HL-60 (cell line): ENCODE measurements at regions not wholly inside any gene's neighbourhood (a gene's known extent, or its start where the extent isn't known, plus 50 kb on each side); places are given as distances from the start of the nearest gene placed in this dataset.

Experiments used
- DNase-seq, 2 experiments: peaks; one replicate each; pipeline ENCODE4 v3.0.0-alpha.2; 2010 to 2020; ENCODE audit warnings: low read depth in 1 of 2, low spot score in 1 of 2
- H3K27ac ChIP-seq: fragments of 250-450 bp; sonication (Bioruptor Pico); replicated peaks from 2 replicates; pipeline ENCODE4 v1.5.1; 2020; ENCODE audit warnings: mild to moderate bottlenecking, moderate library complexity
- H3K27me3 ChIP-seq: fragments of 250-450 bp; sonication (Bioruptor Pico); 2 replicates; pipeline ENCODE4 v1.5.1; 2021; ENCODE audit warnings: mild to moderate bottlenecking, moderate library complexity; ENCODE audit not compliant: insufficient read depth, poor library complexity, severe bottlenecking
- H3K4me3 ChIP-seq: replicated peaks from 2 replicates; pipeline ENCODE4 v1.5.1; 2011; ENCODE audit warnings: mild to moderate bottlenecking, control low read depth, low read length; ENCODE audit not compliant: insufficient read depth
- GABPA ChIP-seq: IDR thresholded peaks from 2 replicates; pipeline ENCODE4 v1.6.1; 2012; ENCODE audit warnings: low read depth
- POLR2AphosphoS5 ChIP-seq: IDR thresholded peaks from 2 replicates; pipeline ENCODE4 v1.6.1; 2012; ENCODE audit warnings: low read depth
- REST ChIP-seq: IDR thresholded peaks from 2 replicates; pipeline ENCODE4 v1.6.1; 2012; ENCODE audit warnings: low read depth; ENCODE audit not compliant: insufficient replicate concordance
- SPI1 ChIP-seq: IDR thresholded peaks from 2 replicates; pipeline ENCODE4 v1.6.1; 2012; ENCODE audit warnings: low read depth, mild to moderate bottlenecking, borderline replicate concordance
- TF ChIP-seq, protein P1 (sequence below): IDR thresholded peaks from one replicate; pipeline ENCODE4 v1.5.1; 2011; ENCODE audit warnings: low read length, control low read depth, inconsistent platforms; ENCODE audit not compliant: insufficient read depth

DNA sequence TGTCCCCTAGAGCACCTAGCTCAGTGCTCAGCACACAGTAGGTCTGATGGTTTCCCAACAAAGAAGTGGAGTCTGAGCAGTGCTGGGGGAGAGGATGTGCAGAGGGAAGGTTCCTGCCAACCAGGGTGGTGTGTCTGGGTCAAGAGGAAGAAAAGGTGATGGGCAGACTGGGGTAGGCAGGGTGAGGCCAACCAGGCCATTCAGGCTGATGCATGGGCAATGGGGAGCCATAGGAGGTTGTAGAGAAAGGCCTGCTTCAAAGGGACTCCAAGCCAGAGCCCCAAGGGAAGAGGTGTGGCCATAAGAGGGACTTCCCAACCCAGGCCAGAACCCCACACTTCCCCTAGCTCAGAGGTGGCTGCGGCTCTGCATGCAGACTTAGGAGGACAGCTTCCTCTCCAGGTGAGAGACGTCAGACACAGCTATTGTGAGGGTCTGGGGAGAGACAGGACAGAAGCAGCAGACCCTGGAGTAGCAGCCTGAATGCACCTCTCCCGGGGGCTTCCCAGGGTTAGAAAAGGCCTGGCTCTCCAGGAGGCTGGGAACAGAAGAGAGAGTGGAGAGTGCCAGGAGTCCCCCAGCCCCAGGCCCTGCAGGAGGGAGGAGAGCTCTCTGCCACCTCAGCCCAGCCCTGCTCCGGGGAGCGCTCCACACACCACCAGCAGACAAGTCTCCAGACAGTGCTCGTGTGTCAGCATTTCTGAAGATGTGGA lies 87.4 kb upstream of the ZMIZ1 start:
- TF ChIP-seq POLR2AphosphoS5 (no peak), REST (no peak), GABPA (no peak), SPI1 (no peak)
- TF ChIP-seq, protein P1, sequence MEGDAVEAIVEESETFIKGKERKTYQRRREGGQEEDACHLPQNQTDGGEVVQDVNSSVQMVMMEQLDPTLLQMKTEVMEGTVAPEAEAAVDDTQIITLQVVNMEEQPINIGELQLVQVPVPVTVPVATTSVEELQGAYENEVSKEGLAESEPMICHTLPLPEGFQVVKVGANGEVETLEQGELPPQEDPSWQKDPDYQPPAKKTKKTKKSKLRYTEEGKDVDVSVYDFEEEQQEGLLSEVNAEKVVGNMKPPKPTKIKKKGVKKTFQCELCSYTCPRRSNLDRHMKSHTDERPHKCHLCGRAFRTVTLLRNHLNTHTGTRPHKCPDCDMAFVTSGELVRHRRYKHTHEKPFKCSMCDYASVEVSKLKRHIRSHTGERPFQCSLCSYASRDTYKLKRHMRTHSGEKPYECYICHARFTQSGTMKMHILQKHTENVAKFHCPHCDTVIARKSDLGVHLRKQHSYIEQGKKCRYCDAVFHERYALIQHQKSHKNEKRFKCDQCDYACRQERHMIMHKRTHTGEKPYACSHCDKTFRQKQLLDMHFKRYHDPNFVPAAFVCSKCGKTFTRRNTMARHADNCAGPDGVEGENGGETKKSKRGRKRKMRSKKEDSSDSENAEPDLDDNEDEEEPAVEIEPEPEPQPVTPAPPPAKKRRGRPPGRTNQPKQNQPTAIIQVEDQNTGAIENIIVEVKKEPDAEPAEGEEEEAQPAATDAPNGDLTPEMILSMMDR: no peak
- DNase-seq: peak in 1 of 2 experiments; percentile 29
- Histone ChIP-seq H3K27me3 (no peaks in the 10 kb centered on the region), H3K4me3 (no peak overlapping the region), H3K27ac (no peak overlapping the region)

DNA sequence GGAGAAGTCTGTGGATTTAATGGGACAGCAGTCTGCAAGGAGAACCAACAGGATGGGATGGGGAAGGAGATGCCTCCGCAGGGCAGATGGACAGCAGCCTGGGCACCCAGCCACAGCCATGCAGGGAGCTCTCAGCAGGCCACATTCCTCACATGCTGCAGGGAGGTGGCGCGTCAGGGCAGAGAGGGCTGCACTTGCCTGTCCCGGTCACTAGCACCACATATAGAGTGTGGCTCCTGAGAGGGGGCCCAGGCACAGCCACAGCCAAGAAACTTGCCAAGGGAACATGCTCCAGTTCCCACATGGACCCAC lies 86.8 kb upstream of the ZMIZ1 start:
- H3K27me3 ChIP-seq: no peaks in the 10 kb centered on the region
- H3K27ac ChIP-seq: no peak overlapping the region
- no peak for DNase-seq
- no peak overlapping the region for H3K4me3 ChIP-seq
- TF ChIP-seq GABPA: no peak

GRCh38 chr10:78982726-78983125 lies 86.0 kb upstream of the ZMIZ1 start:
- no peak for DNase-seq
- TF ChIP-seq, protein P1: no peak
- TF ChIP-seq REST: no peak
- no peak for TF ChIP-seq GABPA
- TF ChIP-seq POLR2AphosphoS5: no peak
- no peak for TF ChIP-seq SPI1
- Histone ChIP-seq H3K4me3 (no peak overlapping the region), H3K27me3 (no peaks in the 10 kb centered on the region), H3K27ac (no peak overlapping the region)

- TF ChIP-seq GABPA: no peak
- Histone ChIP-seq H3K27me3 (no peaks in the 10 kb centered on the region), H3K27ac (no peak overlapping the region), H3K4me3 (no peak overlapping the region)
- DNase-seq: no peak
Measured at GRCh38 chr10:78983608-78984007, 85.2 kb upstream of the ZMIZ1 start.
